ENCODE measurements at regions not wholly inside any gene's neighbourhood (a gene's known extent, or its start where the extent isn't known, plus 50 kb on each side); places are given as distances from the start of the nearest gene placed in this dataset.

DNA sequence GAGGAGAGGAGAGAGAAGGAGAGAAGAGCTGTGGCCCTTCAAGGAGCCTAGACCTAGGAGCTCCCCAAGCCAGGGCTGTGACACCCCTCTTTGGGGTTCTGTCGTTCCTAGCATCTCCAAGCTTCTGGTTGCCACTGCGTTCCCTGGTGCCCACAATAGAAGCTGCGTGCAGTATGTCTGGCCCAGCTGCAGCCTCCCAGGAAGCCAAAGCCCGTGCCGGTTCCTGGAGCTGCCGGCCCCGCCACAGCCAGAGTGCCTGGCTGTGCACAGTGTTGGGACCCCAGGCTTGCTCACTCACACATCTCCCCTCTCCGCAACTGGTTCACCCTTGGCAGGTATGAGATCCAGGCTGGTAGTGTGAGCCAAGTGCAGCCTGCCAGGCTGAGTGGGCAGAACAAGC, 367.7 kb upstream of the MC4R start:
- TF ChIP-seq, protein P1, sequence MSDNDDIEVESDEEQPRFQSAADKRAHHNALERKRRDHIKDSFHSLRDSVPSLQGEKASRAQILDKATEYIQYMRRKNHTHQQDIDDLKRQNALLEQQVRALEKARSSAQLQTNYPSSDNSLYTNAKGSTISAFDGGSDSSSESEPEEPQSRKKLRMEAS (IDR thresholded peaks at IDR 0.05) = no peak
- TF ChIP-seq POLR2A (IDR thresholded peaks at IDR 0.05; ENCODE audit: control extremely low read depth in 1 of 2, low read depth in 2 of 2, low read length in 2 of 2) = no peak
- no peak for TF ChIP-seq RBBP5 (IDR thresholded peaks at IDR 0.05; ENCODE audit: borderline replicate concordance, low read depth, low read length)

Data from H1 (cell line).